ENCODE measurements at regions not wholly inside any gene's neighbourhood (a gene's known extent, or its start where the extent isn't known, plus 50 kb on each side); places are given as distances from the start of the nearest gene placed in this dataset.

GRCh38 chr9:28866951-28867350 lies 1293.7 kb upstream of the C9orf72 start:
- Histone ChIP-seq H3K4me3 (no peak overlapping the region), H3K27ac (no peak overlapping the region), H3K9me3 (peaks cover 0 to 4% (median 0%) of the 10 kb centered on the region in 12 donors), H3K36me3 (no peaks in the 10 kb centered on the region), H3K4me1 (no peaks in the 10 kb centered on the region), H3K27me3 (no peaks in the 10 kb centered on the region)
- TF ChIP-seq POLR2A (IDR thresholded peaks at IDR 0.05) = no peak
- TF ChIP-seq, protein P1, sequence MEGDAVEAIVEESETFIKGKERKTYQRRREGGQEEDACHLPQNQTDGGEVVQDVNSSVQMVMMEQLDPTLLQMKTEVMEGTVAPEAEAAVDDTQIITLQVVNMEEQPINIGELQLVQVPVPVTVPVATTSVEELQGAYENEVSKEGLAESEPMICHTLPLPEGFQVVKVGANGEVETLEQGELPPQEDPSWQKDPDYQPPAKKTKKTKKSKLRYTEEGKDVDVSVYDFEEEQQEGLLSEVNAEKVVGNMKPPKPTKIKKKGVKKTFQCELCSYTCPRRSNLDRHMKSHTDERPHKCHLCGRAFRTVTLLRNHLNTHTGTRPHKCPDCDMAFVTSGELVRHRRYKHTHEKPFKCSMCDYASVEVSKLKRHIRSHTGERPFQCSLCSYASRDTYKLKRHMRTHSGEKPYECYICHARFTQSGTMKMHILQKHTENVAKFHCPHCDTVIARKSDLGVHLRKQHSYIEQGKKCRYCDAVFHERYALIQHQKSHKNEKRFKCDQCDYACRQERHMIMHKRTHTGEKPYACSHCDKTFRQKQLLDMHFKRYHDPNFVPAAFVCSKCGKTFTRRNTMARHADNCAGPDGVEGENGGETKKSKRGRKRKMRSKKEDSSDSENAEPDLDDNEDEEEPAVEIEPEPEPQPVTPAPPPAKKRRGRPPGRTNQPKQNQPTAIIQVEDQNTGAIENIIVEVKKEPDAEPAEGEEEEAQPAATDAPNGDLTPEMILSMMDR (IDR thresholded peaks at IDR 0.05) = no peak
- intact Hi-C loops (cut with DNase I) = no loop called here
- DNase-seq (no peak), ATAC-seq (no peak)

GRCh38 chr9:28868228-28868990 lies 1295.1 kb upstream of the C9orf72 start:
- 78 to 86% (median 82%) methylated on average over 2 of the region's 2 CpGs for WGBS, 4 donors
- ATAC-seq (no peak), DNase-seq (no peak)
- TF ChIP-seq POLR2A (IDR thresholded peaks at IDR 0.05) = no peak
- TF ChIP-seq, protein P1 (IDR thresholded peaks at IDR 0.05) = no peak
- intact Hi-C loops (cut with DNase I) = no loop called here
- Histone ChIP-seq H3K36me3 (no peaks in the 10 kb centered on the region), H3K27ac (no peak overlapping the region), H3K9me3 (peaks cover 0 to 4% (median 0%) of the 10 kb centered on the region in 12 donors), H3K4me1 (no peaks in the 10 kb centered on the region), H3K4me3 (no peak overlapping the region), H3K27me3 (no peaks in the 10 kb centered on the region)

DNA sequence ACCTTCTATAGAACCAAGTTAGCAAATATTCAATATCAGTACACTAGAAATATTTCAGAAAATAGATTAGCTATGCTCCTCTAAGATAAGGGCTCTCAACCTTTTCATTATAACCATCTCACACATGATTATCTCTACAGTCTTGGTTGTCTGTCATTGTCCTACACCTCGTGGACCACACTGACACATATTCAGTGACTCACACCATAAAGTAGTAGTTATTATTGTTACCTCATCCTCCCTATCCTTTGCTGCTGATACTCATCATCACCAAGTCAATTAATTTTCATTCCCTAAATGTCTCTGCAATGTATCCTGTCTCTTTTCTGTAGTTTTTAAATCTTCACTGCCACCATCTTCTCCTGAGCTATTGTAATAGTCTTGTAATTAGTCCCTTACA lies 1309.2 kb upstream of the C9orf72 start:
- H3K4me1 ChIP-seq = no peaks in the 10 kb centered on the region
- no peaks in the 10 kb centered on the region for H3K9me3 ChIP-seq
- 0 to 25% (median 13%) methylated on average over 1 of the region's 1 CpG for WGBS, 4 donors
- no peak for DNase-seq
- no peak overlapping the region for H3K4me3 ChIP-seq
- no peak for ATAC-seq
- no peak for TF ChIP-seq POLR2A (IDR thresholded peaks at IDR 0.05)
- TF ChIP-seq, protein P1 (IDR thresholded peaks at IDR 0.05) = no peak
- H3K27ac ChIP-seq = no peak overlapping the region
- H3K36me3 ChIP-seq = no peaks in the 10 kb centered on the region
- intact Hi-C loops (cut with DNase I) = no loop called here
- H3K27me3 ChIP-seq = no peaks in the 10 kb centered on the region

DNA sequence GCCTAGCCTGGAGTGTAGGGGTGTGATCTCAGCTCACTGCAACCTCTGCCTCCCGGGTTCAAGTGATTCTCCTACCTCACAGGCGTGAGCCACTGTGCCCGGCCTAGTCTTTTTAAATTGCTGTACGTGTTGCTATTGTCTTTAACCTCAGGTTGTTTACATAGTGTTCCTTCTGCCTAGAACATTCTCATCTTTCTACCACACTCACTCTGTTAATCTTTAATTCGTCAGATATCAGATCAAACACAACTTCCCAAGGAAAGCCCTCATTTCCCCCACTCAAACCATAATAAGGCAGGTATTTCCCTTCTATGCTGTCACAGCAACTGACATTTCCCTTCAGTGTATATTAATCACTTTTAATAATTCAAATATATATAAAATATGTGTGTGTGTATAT lies 1310.0 kb upstream of the C9orf72 start:
- intact Hi-C loops (cut with DNase I) = no loop called here
- ATAC-seq = no peak
- Histone ChIP-seq H3K4me1 (no peaks in the 10 kb centered on the region), H3K9me3 (no peaks in the 10 kb centered on the region), H3K4me3 (no peak overlapping the region), H3K27ac (no peak overlapping the region), H3K36me3 (no peaks in the 10 kb centered on the region), H3K27me3 (no peaks in the 10 kb centered on the region)
- no peak for DNase-seq
- no peak for TF ChIP-seq POLR2A (IDR thresholded peaks at IDR 0.05)
- TF ChIP-seq, protein P1 (IDR thresholded peaks at IDR 0.05) = no peak
- WGBS, 4 donors = 30 to 60% (median 45%) methylated on average over 5 of the region's 5 CpGs
